ENCODE measurements at regions not wholly inside any gene's neighbourhood (a gene's known extent, or its start where the extent isn't known, plus 50 kb on each side); places are given as distances from the start of the nearest gene placed in this dataset.

DNA sequence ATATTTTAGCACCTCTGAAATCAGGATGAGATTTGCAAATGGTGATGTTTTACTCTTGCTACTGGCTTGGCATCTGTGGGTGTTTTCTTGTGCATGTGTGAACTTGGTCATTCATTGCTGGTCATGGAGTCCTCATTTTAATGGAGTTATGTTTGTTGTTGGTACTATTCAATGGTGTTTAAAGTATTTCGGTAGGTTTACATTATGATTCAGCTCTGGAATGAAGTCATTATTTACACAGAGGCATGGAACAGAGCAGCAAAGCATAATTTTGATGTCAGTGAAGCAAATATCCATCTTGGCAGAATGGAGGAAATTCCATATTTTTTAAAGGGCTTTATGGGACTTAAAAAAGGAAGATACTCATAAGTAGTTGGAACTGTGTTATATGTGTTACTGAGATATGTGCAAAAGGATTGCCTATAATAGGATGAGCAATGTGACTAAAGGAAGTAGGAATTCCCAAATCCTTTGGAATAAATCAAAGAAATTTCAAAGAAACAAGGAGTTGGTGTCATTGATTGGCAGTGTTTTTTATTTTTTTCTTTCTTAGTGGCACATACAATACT, 147.4 kb downstream of the ACTBL2 start:
- peak; percentile 52 for DNase-seq (ENCODE audit: low spot score)

DNA sequence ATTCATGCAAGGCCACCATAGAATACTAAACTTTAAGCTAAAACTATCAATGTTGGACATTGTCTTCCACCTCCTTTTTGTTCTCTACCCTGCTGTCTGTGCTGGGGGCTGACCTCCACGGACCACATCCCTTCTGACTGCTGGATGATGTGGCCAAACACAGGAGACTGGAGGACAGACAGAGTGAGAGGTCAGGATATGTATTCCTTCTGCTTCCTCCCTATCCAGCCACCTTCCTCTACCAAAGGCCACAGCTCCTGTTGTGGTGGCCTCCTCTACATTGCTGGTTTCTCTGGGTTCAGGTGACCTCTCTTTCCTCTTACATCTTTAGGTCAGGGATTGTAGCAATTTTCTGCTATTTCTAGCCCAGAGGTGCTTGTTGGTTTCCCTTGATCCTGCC, 148.1 kb downstream of the ACTBL2 start:
- DNase-seq (ENCODE audit: low spot score), result no peak

DNA sequence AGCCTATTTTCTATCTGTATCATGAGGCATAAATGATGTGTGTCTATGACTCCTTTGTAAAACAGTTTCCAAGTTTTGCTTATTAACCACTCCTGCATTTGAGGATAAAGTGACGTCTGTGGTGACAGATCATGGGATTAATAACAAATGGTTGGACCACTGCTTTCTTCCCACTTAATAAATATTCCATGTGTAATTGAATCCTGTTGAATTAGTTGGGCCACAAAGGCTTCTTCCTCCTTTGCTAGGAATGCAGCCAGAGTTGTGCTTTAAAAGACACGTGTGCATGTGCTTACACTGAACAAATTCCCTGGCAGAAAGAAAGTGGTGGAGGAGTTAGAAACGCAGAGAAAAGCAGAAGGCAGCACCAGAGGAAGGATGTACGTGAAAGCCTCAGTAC, 150.2 kb downstream of the ACTBL2 start:
- DNase-seq (ENCODE audit: low spot score), result peak; percentile 70

DNA sequence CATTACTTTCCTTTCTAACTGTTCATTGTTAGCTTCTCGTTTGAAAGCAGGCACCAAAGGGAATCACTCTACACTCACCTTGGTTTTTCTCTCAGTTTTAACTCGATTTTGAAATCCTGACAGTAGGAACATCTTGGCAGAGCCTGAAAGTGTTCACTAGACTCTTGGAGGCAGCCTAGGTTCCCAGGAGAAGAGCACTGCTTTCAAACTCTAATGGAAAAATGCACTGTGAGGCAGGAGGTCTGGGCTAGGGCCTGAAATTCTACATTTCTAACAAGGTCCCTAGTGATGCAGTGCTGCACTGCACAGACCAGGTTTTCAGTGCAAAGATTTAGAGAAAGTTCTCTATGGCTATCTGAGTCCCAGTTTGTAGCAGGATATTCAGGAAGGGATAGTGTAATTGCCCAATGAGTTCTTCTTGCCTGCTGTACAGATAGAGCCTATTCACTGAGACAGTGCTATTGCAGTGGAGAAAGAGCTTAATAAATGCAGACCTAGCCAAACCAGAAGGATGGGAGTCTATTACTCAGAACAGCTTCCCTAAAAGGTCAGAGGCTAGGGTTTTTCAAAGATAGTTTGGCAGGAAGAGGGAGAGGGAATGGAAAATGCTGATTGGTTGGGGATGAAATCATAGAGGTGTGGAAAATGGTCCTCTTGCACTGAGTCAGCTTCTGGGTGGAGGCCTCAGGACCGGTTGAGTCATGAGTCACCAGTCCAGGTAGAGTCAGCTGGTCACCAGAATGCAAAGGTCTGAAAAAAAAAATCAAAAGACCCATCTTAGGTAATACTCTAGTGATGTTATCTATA, 153.9 kb downstream of the GPBP1 start:
- no peak for DNase-seq (ENCODE audit: low spot score)

GRCh38 chr5:57325678-57326397, 152.0 kb downstream of the GPBP1 start:
- DNase-seq (ENCODE audit: low spot score), result peak; percentile 25

- DNase-seq (ENCODE audit: low spot score), result no peak
Observed at GRCh38 chr5:57324861-57325260, 151.0 kb downstream of the GPBP1 start.

DNA sequence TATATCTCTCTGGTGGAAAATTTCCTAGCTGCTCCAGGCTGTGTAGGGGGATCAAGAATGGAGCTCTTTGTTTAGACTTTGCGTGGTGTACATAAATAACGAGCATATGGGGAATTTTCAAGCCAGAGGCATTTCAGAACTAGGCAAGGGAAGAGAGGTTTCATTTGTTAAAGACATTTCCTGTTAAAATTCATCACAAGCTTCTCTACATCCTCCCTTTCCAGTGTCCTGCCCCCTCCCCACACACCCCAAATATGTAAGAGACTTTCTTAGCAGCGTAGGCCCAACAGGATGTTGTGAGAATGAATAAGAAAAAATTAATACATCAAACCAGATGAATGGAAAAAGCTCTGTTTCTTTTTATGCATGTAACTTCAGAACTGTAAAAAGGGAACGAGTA, 150.3 kb downstream of the GPBP1 start:
- DNase-seq (ENCODE audit: low spot score), result no peak

DNA sequence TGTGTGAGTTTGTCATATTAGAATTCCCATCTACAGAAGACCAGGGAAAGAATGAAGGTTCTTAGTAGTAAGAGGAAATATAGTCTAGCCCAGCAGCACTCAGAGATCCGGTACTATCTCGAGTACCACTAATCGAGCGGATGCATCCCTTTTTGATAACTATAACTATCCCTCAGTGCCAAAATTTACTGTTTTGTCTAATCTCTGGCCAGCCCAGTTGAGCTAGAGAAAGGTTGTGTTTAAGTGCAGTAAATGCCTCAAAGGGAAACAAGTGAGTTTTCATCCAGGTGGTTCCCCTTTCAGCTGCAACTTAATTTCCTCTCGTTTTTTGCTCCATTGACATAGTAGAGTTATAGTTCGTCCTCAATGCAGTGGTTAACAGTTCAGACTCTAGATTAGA, 146.7 kb downstream of the GPBP1 start:
- no peak for DNase-seq (ENCODE audit: low spot score)

GRCh38 chr5:57319628-57320027, 145.8 kb downstream of the GPBP1 start:
- DNase-seq (ENCODE audit: low spot score), result no peak

GRCh38 chr5:57318251-57318650, 144.4 kb downstream of the GPBP1 start:
- DNase-seq (ENCODE audit: low spot score), result no peak

- DNase-seq (ENCODE audit: low spot score), result peak; percentile 60
Observed at GRCh38 chr5:57317341-57317740, 143.5 kb downstream of the GPBP1 start.

GRCh38 chr5:57316798-57317327, 143.0 kb downstream of the GPBP1 start:
- peak; percentile 92 for DNase-seq (ENCODE audit: low spot score)

DNA sequence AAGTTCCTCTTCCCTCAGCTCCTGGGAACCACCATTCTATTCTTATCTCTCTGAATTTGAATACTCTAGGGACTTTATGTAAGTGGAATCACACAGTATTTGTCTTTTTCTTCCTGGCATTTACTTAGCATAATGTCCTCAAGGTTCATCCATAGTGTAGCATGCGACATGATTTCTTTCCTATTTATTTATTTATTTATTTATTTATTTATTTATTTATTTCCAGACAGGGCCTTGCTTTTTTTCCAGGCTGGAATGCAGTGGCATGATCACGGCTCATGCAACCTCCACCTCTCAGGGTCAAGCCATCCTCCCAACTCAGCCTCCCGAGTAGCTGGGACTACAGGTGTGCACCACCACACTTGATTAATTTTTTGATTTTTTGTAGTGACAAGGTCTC, 142.1 kb downstream of the GPBP1 start:
- no peak for DNase-seq (ENCODE audit: low spot score)

Data from umbilical cord (tissue), 1 donor.